GM23338 (cell line): ENCODE measurements at regions not wholly inside any gene's neighbourhood (a gene's known extent, or its start where the extent isn't known, plus 50 kb on each side); places are given as distances from the start of the nearest gene placed in this dataset.

Experiments used
- ATAC-seq: fragments of 200-7000 bp; cut with Tn5 transposase; 3 replicates; pipeline ENCODE4 v1.9.1; 2020
- DNase-seq: peaks from one replicate; pipeline ENCODE4 v3.0.0-alpha.2; 2015; ENCODE audit warnings: low spot score
- H2AFZ ChIP-seq: fragments of 200-600 bp; sonication (generic); 2 replicates; pipeline ENCODE4 v1.8.0; 2016; ENCODE audit warnings: antibody characterized with exemption, mild to moderate bottlenecking, moderate library complexity
- H3F3A ChIP-seq: fragments of 200-600 bp; sonication (generic); replicated peaks from 2 replicates; pipeline ENCODE4 v1.8.0; 2017; ENCODE audit warnings: antibody characterized with exemption, mixed run types, low read depth
- H3K27ac ChIP-seq: fragments of 200-600 bp; sonication (generic); 2 replicates; pipeline ENCODE4 v1.6.1; 2016; ENCODE audit warnings: low read depth
- H3K27me3 ChIP-seq: fragments of 200-600 bp; sonication (generic); 2 replicates; pipeline ENCODE4 v1.8.0; 2016; ENCODE audit warnings: mild to moderate bottlenecking, mixed run types, moderate library complexity; ENCODE audit not compliant: insufficient read depth
- H3K36me3 ChIP-seq: fragments of 200-600 bp; sonication (generic); 2 replicates; pipeline ENCODE4 v1.8.0; 2016; ENCODE audit warnings: mild to moderate bottlenecking; ENCODE audit not compliant: insufficient read depth
- H3K4me1 ChIP-seq: fragments of 200-600 bp; sonication (generic); 2 replicates; pipeline ENCODE4 v1.8.0; 2016; ENCODE audit warnings: mild to moderate bottlenecking, moderate library complexity; ENCODE audit not compliant: insufficient read depth
- H3K4me2 ChIP-seq: fragments of 200-600 bp; sonication (generic); 2 replicates; pipeline ENCODE4 v1.7.1; 2017; ENCODE audit warnings: mixed run types
- H3K4me3 ChIP-seq: fragments of 200-600 bp; sonication (generic); 2 replicates; pipeline ENCODE4 v1.6.1; 2016; ENCODE audit warnings: mixed run types
- H3K79me2 ChIP-seq: fragments of 200-600 bp; sonication (generic); replicated peaks from 2 replicates; pipeline ENCODE4 v1.8.0; 2017; ENCODE audit warnings: mild to moderate bottlenecking; ENCODE audit not compliant: insufficient read depth
- H3K9me2 ChIP-seq: fragments of 200-600 bp; sonication (generic); 2 replicates; pipeline ENCODE4 v1.8.0; 2017; ENCODE audit not compliant: insufficient read depth
- H4K20me1 ChIP-seq: fragments of 200-600 bp; sonication (generic); replicated peaks from 2 replicates; pipeline ENCODE4 v1.8.0; 2017; ENCODE audit warnings: mild to moderate bottlenecking; ENCODE audit not compliant: insufficient read depth
- H3K27ac Mint-ChIP-seq: 2 replicates; pipeline ENCODE4 v1.8.0; 2020; ENCODE audit warnings: inconsistent platforms, mild to moderate bottlenecking, moderate library complexity, mixed read lengths
- H3K27me3 Mint-ChIP-seq: 3 replicates; pipeline ENCODE4 v1.8.0; 2022; ENCODE audit warnings: low read depth, mild to moderate bottlenecking, moderate library complexity, mixed read lengths, inconsistent platforms; ENCODE audit not compliant: insufficient read depth, poor library complexity
- H3K36me3 Mint-ChIP-seq: 3 replicates; pipeline ENCODE4 v1.8.0; 2021; ENCODE audit warnings: low read depth, mild to moderate bottlenecking, inconsistent platforms, moderate library complexity, mixed read lengths
- H3K4me1 Mint-ChIP-seq: 3 replicates; pipeline ENCODE4 v1.8.0; 2020; ENCODE audit warnings: mild to moderate bottlenecking, inconsistent platforms, mixed read lengths
- H3K4me3 Mint-ChIP-seq: 3 replicates; pipeline ENCODE4 v1.8.0; 2021; ENCODE audit warnings: moderate library complexity, mild to moderate bottlenecking, inconsistent platforms, mixed read lengths
- H3K9me3 Mint-ChIP-seq: 3 replicates; pipeline ENCODE4 v1.8.0; 2020; ENCODE audit warnings: moderate library complexity, mild to moderate bottlenecking, inconsistent platforms, mixed read lengths
- CTCF ChIP-seq, 2 experiments: fragments of 200-600 bp in 1 of 2; sonication (generic) in 1 of 2; conservative IDR thresholded peaks; 2 replicates each; pipeline versions ENCODE4 v1.5.1 to v1.6.1; 2016 to 2017; ENCODE audit warnings: antibody characterized with exemption in 2 of 2, low read depth in 2 of 2, mild to moderate bottlenecking in 2 of 2, moderate library complexity in 1 of 2
- ETS1 ChIP-seq: IDR thresholded peaks from 2 replicates; pipeline ENCODE4 v1.6.1; 2016; ENCODE audit warnings: antibody characterized with exemption
- EZH2 ChIP-seq: fragments of 200-600 bp; sonication (generic); IDR thresholded peaks from one replicate; pipeline ENCODE4 v1.8.0; 2017; ENCODE audit warnings: antibody characterized with exemption, mild to moderate bottlenecking, low read depth; ENCODE audit not compliant: unreplicated experiment
- EZH2phosphoT487 ChIP-seq: fragments of 200-600 bp; sonication (generic); IDR thresholded peaks from one replicate; pipeline ENCODE4 v1.8.1; 2018; ENCODE audit warnings: antibody characterized with exemption; ENCODE audit not compliant: unreplicated experiment
- JUNB ChIP-seq: IDR thresholded peaks from one replicate; pipeline ENCODE4 v1.6.1; 2016; ENCODE audit warnings: antibody characterized with exemption; ENCODE audit not compliant: unreplicated experiment
- NANOG ChIP-seq: IDR thresholded peaks from 2 replicates; pipeline ENCODE4 v1.6.1; 2016; ENCODE audit warnings: antibody characterized with exemption, borderline replicate concordance
- POLR2AphosphoS5 ChIP-seq: IDR thresholded peaks from 2 replicates; pipeline ENCODE4 v1.6.1; 2016; ENCODE audit warnings: antibody characterized with exemption, low read depth
- REST ChIP-seq: IDR thresholded peaks from one replicate; pipeline ENCODE4 v1.6.1; 2018; ENCODE audit warnings: antibody characterized with exemption; ENCODE audit not compliant: unreplicated experiment
- STAT1 ChIP-seq: IDR thresholded peaks from one replicate; pipeline ENCODE4 v1.6.1; 2016; ENCODE audit warnings: antibody characterized with exemption; ENCODE audit not compliant: unreplicated experiment
- ZNF114 ChIP-seq: fragments of 250-450 bp; sonication (Bioruptor Pico); IDR thresholded peaks from 2 replicates; pipeline ENCODE4 v1.5.0; 2020; ENCODE audit warnings: mild to moderate bottlenecking, moderate library complexity
- ZNF331 ChIP-seq: fragments of 250-450 bp; sonication (Bioruptor Pico); IDR thresholded peaks from 2 replicates; pipeline ENCODE4 v1.5.0; 2020; ENCODE audit warnings: low read depth, mild to moderate bottlenecking, moderate library complexity
- ZNF462 ChIP-seq: fragments of 250-450 bp; sonication (Bioruptor Pico); IDR thresholded peaks from 2 replicates; pipeline ENCODE4 v1.5.0; 2020; ENCODE audit warnings: mild to moderate bottlenecking, moderate library complexity

GRCh38 chr18:78607221-78607620 is 372.4 kb upstream of the SALL3 start:
- H3K4me3 ChIP-seq = no peak overlapping the region
- H3K4me2 ChIP-seq = no peak overlapping the region
- H3K79me2 ChIP-seq = no peaks in the 10 kb centered on the region
- H2AFZ ChIP-seq = no peak overlapping the region
- H3K9me3 Mint-ChIP-seq = peaks cover 96% of the 10 kb centered on the region
- no peak for DNase-seq
- no peak overlapping the region for H3K27ac ChIP-seq
- H3K27me3 Mint-ChIP-seq = peaks cover 2% of the 10 kb centered on the region
- H3K4me1 Mint-ChIP-seq = no peaks in the 10 kb centered on the region
- H4K20me1 ChIP-seq = no peaks in the 10 kb centered on the region
- no peak overlapping the region for H3K27ac Mint-ChIP-seq
- no peak for ATAC-seq
- H3K4me1 ChIP-seq = no peaks in the 10 kb centered on the region
- no peaks in the 10 kb centered on the region for H3K36me3 ChIP-seq
- peaks cover 53% of the 10 kb centered on the region for H3K36me3 Mint-ChIP-seq
- no peaks in the 10 kb centered on the region for H3K27me3 ChIP-seq
- no peaks in the 10 kb centered on the region for H3F3A ChIP-seq
- TF ChIP-seq ZNF331 (CRISPR knock-in tag) = no peak
- TF ChIP-seq REST = no peak
- no peak for TF ChIP-seq JUNB
- TF ChIP-seq ETS1 = no peak
- TF ChIP-seq ZNF462 (CRISPR knock-in tag) = no peak
- TF ChIP-seq EZH2 = no peak
- TF ChIP-seq STAT1 = no peak
- TF ChIP-seq POLR2AphosphoS5 = no peak
- TF ChIP-seq NANOG = no peak
- TF ChIP-seq EZH2phosphoT487 = no peak
- TF ChIP-seq ZNF114 (CRISPR knock-in tag) = no peak
- no peak for TF ChIP-seq CTCF (conservative IDR thresholded peaks at IDR 0.05; ENCODE audit: low read depth in 2 of 2)
- no peak overlapping the region for H3K4me3 Mint-ChIP-seq
- no peaks in the 10 kb centered on the region for H3K9me2 ChIP-seq
